ENCODE measurements at regions not wholly inside any gene's neighbourhood (a gene's known extent, or its start where the extent isn't known, plus 50 kb on each side); places are given as distances from the start of the nearest gene placed in this dataset.

DNA sequence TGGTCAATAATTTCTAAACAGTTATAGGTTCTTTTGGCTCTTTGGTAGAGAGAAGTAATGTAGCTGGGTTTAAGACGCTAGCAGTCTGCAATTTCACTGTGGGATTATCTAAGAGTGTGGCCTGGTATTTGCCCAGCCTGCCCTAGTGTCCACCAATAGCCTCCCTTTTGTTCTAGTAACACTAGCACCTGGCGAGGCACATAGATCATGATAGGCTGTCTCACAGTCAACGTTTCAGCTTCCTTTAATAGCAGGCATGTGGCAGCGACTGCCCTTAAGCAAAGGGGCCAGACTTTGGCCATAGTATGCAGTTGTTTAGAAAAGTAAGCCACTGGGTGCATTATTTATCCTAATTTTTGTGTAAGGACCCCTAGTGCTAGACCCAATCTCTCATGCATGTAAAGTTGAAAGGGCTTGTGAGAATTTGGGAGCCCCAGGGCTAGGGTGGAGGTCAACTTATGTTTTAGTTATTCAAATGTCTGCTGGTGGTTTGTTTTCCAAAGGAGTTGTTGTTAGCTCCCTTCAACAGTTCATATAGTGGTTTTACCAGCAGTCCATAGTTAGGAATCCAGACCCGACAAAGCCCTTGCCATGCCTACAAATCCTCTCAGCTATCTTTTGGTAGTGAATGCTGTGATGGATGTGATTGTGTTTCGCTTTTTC lies 274.3 kb downstream of the HTR1A start:
- H3K4me3 Mint-ChIP-seq: no peak overlapping the region
- no peak for DNase-seq (ENCODE audit: low spot score in 2 of 2, unreplicated experiment in 2 of 2)
- H3K27me3 Mint-ChIP-seq (ENCODE audit: low read depth): peaks cover 3% of the 10 kb centered on the region
- TF ChIP-seq, protein P1, sequence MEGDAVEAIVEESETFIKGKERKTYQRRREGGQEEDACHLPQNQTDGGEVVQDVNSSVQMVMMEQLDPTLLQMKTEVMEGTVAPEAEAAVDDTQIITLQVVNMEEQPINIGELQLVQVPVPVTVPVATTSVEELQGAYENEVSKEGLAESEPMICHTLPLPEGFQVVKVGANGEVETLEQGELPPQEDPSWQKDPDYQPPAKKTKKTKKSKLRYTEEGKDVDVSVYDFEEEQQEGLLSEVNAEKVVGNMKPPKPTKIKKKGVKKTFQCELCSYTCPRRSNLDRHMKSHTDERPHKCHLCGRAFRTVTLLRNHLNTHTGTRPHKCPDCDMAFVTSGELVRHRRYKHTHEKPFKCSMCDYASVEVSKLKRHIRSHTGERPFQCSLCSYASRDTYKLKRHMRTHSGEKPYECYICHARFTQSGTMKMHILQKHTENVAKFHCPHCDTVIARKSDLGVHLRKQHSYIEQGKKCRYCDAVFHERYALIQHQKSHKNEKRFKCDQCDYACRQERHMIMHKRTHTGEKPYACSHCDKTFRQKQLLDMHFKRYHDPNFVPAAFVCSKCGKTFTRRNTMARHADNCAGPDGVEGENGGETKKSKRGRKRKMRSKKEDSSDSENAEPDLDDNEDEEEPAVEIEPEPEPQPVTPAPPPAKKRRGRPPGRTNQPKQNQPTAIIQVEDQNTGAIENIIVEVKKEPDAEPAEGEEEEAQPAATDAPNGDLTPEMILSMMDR (IDR thresholded peaks at IDR 0.05; ENCODE audit: unreplicated experiment): no peak
- no peaks in the 10 kb centered on the region for H3K36me3 Mint-ChIP-seq
- H3K4me1 Mint-ChIP-seq: peaks cover 21% of the 10 kb centered on the region
- H3K27ac Mint-ChIP-seq: no peak overlapping the region
- H3K9me3 Mint-ChIP-seq: no peaks in the 10 kb centered on the region

DNA sequence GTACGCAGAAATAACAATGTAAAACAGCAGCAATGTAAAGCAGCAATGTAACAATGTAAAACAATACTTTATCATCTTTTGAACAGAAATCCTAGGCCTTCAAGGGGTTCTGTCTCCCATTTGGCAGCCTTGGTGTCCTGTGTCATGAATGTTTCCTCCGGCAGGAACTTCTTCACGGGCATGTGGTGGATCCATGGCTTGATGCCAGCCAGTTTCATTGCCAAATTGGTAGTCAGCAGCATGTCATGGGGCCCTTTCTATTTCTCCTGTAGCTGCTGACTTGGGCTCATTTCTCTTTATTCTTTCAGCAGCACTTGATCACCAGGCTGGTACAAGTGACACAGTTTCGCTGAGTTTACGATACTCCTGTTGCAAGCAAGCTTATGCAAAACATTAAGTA lies 275.3 kb downstream of the HTR1A start:
- Mint-ChIP-seq H3K27ac (no peak overlapping the region), H3K9me3 (no peaks in the 10 kb centered on the region), H3K27me3 (ENCODE audit: low read depth) (no peaks in the 10 kb centered on the region), H3K4me3 (no peak overlapping the region), H3K36me3 (no peaks in the 10 kb centered on the region), H3K4me1 (peaks cover 21% of the 10 kb centered on the region)
- no peak for DNase-seq (ENCODE audit: low spot score in 2 of 2, unreplicated experiment in 2 of 2)
- TF ChIP-seq, protein P1 (IDR thresholded peaks at IDR 0.05; ENCODE audit: unreplicated experiment): no peak

DNA sequence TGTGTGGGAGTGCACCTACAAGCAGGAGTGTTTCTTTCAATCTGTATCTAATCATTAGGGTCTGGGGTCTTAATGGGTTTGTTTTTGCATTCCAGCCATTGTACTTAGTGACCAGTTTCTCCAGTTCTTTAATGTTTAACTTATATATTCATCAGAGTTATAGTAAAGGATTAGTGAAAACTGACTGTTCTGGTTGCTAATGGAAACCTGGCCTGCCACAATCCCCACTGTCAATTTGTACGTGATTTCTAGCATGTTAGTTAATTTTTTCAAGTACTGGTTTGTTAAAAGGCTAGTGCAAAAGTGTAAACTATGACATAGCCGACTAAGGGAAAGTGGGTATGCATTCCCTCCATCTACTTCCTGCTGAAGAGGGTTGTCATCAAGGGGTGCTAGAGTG lies 276.1 kb downstream of the HTR1A start:
- Mint-ChIP-seq H3K4me3 (no peak overlapping the region), H3K9me3 (no peaks in the 10 kb centered on the region), H3K27me3 (ENCODE audit: low read depth) (peaks cover 2% of the 10 kb centered on the region), H3K27ac (no peak overlapping the region), H3K4me1 (peaks cover 21% of the 10 kb centered on the region), H3K36me3 (no peaks in the 10 kb centered on the region)
- DNase-seq (ENCODE audit: low spot score in 2 of 2, unreplicated experiment in 2 of 2): no peak
- TF ChIP-seq, protein P1 (IDR thresholded peaks at IDR 0.05; ENCODE audit: unreplicated experiment): no peak

DNA sequence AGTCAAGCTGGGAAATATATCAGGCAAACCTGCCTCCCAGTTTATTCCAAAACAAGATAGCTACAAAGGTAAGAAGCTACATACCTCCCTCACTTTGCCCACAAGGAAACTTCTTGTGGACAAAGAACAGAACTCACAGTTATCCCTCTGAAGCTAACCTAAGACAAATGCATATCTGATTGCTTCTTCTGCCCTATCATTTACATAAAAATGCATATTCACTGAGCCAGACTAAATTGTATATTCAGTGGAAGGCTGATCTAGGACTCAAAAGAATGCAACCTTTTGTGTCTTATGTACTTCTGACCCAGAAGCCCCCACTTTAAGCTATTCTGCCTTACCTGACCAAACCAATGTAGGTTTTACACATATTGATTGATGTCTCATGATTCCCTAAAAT lies 276.8 kb downstream of the HTR1A start:
- Mint-ChIP-seq H3K36me3 (no peaks in the 10 kb centered on the region), H3K27me3 (ENCODE audit: low read depth) (peaks cover 2% of the 10 kb centered on the region), H3K9me3 (no peaks in the 10 kb centered on the region), H3K4me3 (no peak overlapping the region), H3K27ac (no peak overlapping the region), H3K4me1 (peaks cover 17% of the 10 kb centered on the region)
- TF ChIP-seq, protein P1 (IDR thresholded peaks at IDR 0.05; ENCODE audit: unreplicated experiment): no peak
- no peak for DNase-seq (ENCODE audit: low spot score in 2 of 2, unreplicated experiment in 2 of 2)

DNA sequence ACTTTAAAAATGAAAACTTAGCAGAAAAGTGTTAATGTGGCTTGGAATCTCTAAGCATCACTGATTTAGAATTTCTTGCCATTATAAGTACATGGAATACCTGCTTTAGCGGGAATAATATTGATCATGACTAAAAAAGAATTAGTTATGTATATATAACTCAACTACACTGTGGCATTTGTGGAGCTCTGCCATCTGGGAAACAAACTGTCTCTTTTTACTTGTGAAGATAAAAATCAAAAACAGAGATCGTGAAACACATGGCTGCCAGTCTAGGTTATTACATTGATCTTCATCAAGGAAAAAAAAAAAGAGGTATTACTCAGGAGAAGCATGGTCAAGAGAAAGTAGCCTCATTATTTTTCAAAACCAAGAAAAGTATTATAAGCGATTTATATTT lies 287.4 kb downstream of the HTR1A start:
- no peak for DNase-seq (ENCODE audit: low spot score in 2 of 2, unreplicated experiment in 2 of 2)
- H3K9me3 Mint-ChIP-seq: peaks cover 4% of the 10 kb centered on the region
- no peak overlapping the region for H3K27ac Mint-ChIP-seq
- no peak overlapping the region for H3K4me3 Mint-ChIP-seq
- TF ChIP-seq, protein P1 (IDR thresholded peaks at IDR 0.05; ENCODE audit: unreplicated experiment): no peak
- H3K4me1 Mint-ChIP-seq: peaks cover 2% of the 10 kb centered on the region
- H3K27me3 Mint-ChIP-seq (ENCODE audit: low read depth): no peaks in the 10 kb centered on the region
- no peaks in the 10 kb centered on the region for H3K36me3 Mint-ChIP-seq

DNA sequence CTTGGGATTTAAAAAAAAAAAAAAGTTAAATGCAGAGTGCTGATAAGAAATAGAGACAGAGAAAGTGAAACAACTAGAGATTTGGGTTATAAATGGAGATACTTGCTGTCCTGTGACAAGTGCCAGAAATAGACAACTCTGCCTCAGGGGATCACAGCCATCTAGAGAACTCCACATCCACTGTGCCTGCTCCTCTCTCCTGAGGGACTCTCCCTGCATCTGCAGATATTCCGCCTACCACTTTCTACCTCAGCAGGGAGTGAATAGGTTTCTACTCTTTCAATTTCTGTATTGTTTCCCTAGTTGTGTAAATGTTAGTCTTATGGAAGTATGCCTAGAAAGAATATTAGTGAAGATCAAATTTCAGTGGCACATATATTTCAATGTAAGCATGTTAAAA lies 307.2 kb downstream of the HTR1A start:
- H3K4me1 Mint-ChIP-seq: peaks cover 5% of the 10 kb centered on the region
- TF ChIP-seq, protein P1 (IDR thresholded peaks at IDR 0.05; ENCODE audit: unreplicated experiment): no peak
- no peaks in the 10 kb centered on the region for H3K36me3 Mint-ChIP-seq
- H3K9me3 Mint-ChIP-seq: no peaks in the 10 kb centered on the region
- DNase-seq (ENCODE audit: low spot score in 2 of 2, unreplicated experiment in 2 of 2): no peak
- no peak overlapping the region for H3K4me3 Mint-ChIP-seq
- no peak overlapping the region for H3K27ac Mint-ChIP-seq
- H3K27me3 Mint-ChIP-seq (ENCODE audit: low read depth): no peaks in the 10 kb centered on the region
